SK-N-SH (cell line): ENCODE measurements at regions not wholly inside any gene's neighbourhood (a gene's known extent, or its start where the extent isn't known, plus 50 kb on each side); places are given as distances from the start of the nearest gene placed in this dataset.

Experiments used
- CTCF ChIA-PET: fragments of 300-600, 350-600 bp; formaldehyde crosslinking; extraction: SDS; loops from one replicate; lab custom pipeline; 2021; lab: Yijun Ruan, JAX
- POLR2A ChIA-PET: fragments of 350-600 bp; sonication (Branson Sonifier 250); formaldehyde crosslinking; extraction: SDS; loops from one replicate; lab custom pipeline; 2020; ENCODE audit warnings: antibody characterized with exemption, inconsistent platforms; lab: Yijun Ruan, JAX
- DNase-seq: peaks from one replicate; pipeline ENCODE4 v3.0.0; 2012
- H2AFZ ChIP-seq: fragments of 200-600 bp; sonication (generic); 2 replicates; pipeline ENCODE4 v1.8.1; 2016; ENCODE audit warnings: antibody characterized with exemption, mild to moderate bottlenecking, low read depth
- H3F3A ChIP-seq: fragments of 200-600 bp; sonication (generic); replicated peaks from 2 replicates; pipeline ENCODE3; 2016; ENCODE audit warnings: antibody characterized with exemption, mild to moderate bottlenecking; ENCODE audit not compliant: insufficient read depth
- H3K27ac ChIP-seq, 2 experiments: fragments of 200-500 bp in 1 of 2; fragments of 200-600 bp in 1 of 2; sonication (Bioruptor generic) in 1 of 2; sonication (generic), shearing (Covaris generic) in 1 of 2; 2 replicates each; pipeline versions ENCODE4 v1.5.1 to v1.6.1; 2014 to 2016; ENCODE audit warnings: low read depth in 2 of 2, inconsistent platforms in 1 of 2, low read length in 1 of 2, mild to moderate bottlenecking in 1 of 2, mixed read lengths in 1 of 2
- H3K27me3 ChIP-seq: fragments of 200-600 bp; sonication (generic), shearing (Covaris generic); 2 replicates; pipeline ENCODE4 v1.6.1; 2016; ENCODE audit warnings: mixed run types; ENCODE audit not compliant: insufficient read depth
- H3K36me3 ChIP-seq, 2 experiments: fragments of 200-500 bp in 1 of 2; fragments of 200-600 bp in 1 of 2; sonication (Bioruptor generic) in 1 of 2; sonication (generic) in 1 of 2; replicated peaks in 1 of 2; 2 replicates each; pipeline versions ENCODE3 to v1.5.1; 2014 to 2016; ENCODE audit warnings: low read length in 1 of 2, mild to moderate bottlenecking in 1 of 2; ENCODE audit not compliant: insufficient read depth in 2 of 2, control insufficient read depth in 1 of 2
- H3K4me1 ChIP-seq, 2 experiments: fragments of 200-500 bp in 1 of 2; fragments of 200-600 bp in 1 of 2; sonication (Bioruptor generic) in 1 of 2; sonication (generic), shearing (Covaris generic) in 1 of 2; 2 replicates each; pipeline versions ENCODE4 v1.5.1 to v1.6.1; 2014 to 2016; ENCODE audit warnings: low read depth in 1 of 2, low read length in 1 of 2, mixed run types in 1 of 2; ENCODE audit not compliant: insufficient read depth in 2 of 2, control insufficient read depth in 1 of 2
- H3K4me2 ChIP-seq: fragments of 200-600 bp; sonication (generic), shearing (Covaris generic); 2 replicates; pipeline ENCODE4 v1.6.1; 2017; ENCODE audit warnings: mixed run types
- H3K4me3 ChIP-seq, 2 experiments: fragments of 200-500 bp in 1 of 2; fragments of 200-600 bp in 1 of 2; sonication (Bioruptor generic) in 1 of 2; sonication (generic), shearing (Covaris generic) in 1 of 2; 2 replicates each; pipeline versions ENCODE4 v1.5.1 to v1.8.1; 2014 to 2016; ENCODE audit warnings: low read depth in 2 of 2, inconsistent platforms in 1 of 2, low read length in 1 of 2, mild to moderate bottlenecking in 1 of 2, mixed read lengths in 1 of 2, moderate library complexity in 1 of 2
- H3K79me2 ChIP-seq: fragments of 200-600 bp; sonication (generic); 2 replicates; pipeline ENCODE4 v1.8.1; 2017; ENCODE audit warnings: mild to moderate bottlenecking; ENCODE audit not compliant: insufficient read depth
- H3K9ac ChIP-seq: fragments of 200-600 bp; sonication (generic); 2 replicates; pipeline ENCODE4 v1.6.1; 2017; ENCODE audit warnings: mixed run types
- H3K9me2 ChIP-seq: fragments of 200-600 bp; sonication (generic); 2 replicates; pipeline ENCODE4 v1.6.1; 2017; ENCODE audit warnings: mixed run types
- H3K9me3 ChIP-seq: fragments of 200-600 bp; sonication (generic); 2 replicates; pipeline ENCODE4 v1.6.1; 2017; ENCODE audit warnings: mixed run types, mild to moderate bottlenecking, moderate library complexity
- H4K20me1 ChIP-seq: fragments of 200-600 bp; sonication (generic); 2 replicates; pipeline ENCODE4 v1.6.1; 2017; ENCODE audit warnings: mild to moderate bottlenecking, mixed run types; ENCODE audit not compliant: insufficient read depth
- CHD2 ChIP-seq: fragments of 150-350 bp; IDR thresholded peaks from 2 replicates; pipeline ENCODE4 v1.6.1; 2018; ENCODE audit warnings: low read length; ENCODE audit not compliant: partially characterized antibody
- CTCF ChIP-seq: fragments of 200-600 bp; sonication (generic); IDR thresholded peaks from 2 replicates; pipeline ENCODE4 v1.6.1; 2017; ENCODE audit warnings: antibody characterized with exemption, mild to moderate bottlenecking, moderate library complexity
- ELF1 ChIP-seq: IDR thresholded peaks from 2 replicates; pipeline ENCODE4 v1.4.0; 2012
- EZH2phosphoT487 ChIP-seq: fragments of 200-600 bp; sonication (generic); IDR thresholded peaks from 2 replicates; pipeline ENCODE4 v1.6.1; 2017; ENCODE audit warnings: low read depth, mixed run types, mild to moderate bottlenecking, antibody characterized with exemption, moderate library complexity, borderline replicate concordance
- FOXM1 ChIP-seq: IDR thresholded peaks from 2 replicates; pipeline ENCODE4 v1.4.0; 2012; ENCODE audit warnings: low read depth, mild to moderate bottlenecking
- IRF3 ChIP-seq: fragments of 150-350 bp; IDR thresholded peaks from 2 replicates; pipeline ENCODE4 v1.6.1; 2016; ENCODE audit warnings: mild to moderate bottlenecking, low read depth, low read length
- JUND ChIP-seq: IDR thresholded peaks from 2 replicates; pipeline ENCODE4 v1.4.0; 2012
- NRF1 ChIP-seq: IDR thresholded peaks from 2 replicates; pipeline ENCODE4 v1.6.1; 2012; ENCODE audit warnings: low read depth, mild to moderate bottlenecking, low read length
- POLR2AphosphoS5 ChIP-seq: IDR thresholded peaks from 2 replicates; pipeline ENCODE4 v1.6.1; 2012; ENCODE audit warnings: low read depth, low read length
- RAD21 ChIP-seq: IDR thresholded peaks from 2 replicates; pipeline ENCODE4 v1.6.1; 2012; ENCODE audit warnings: mild to moderate bottlenecking, low read length
- RXRA ChIP-seq: IDR thresholded peaks from 2 replicates; pipeline ENCODE4 v1.4.0; 2012; ENCODE audit warnings: low read depth, mild to moderate bottlenecking, borderline replicate concordance
- SIN3A ChIP-seq: IDR thresholded peaks from 2 replicates; pipeline ENCODE4 v1.6.1; 2012; ENCODE audit warnings: low read depth, mild to moderate bottlenecking, low read length, moderate library complexity, borderline replicate concordance
- SMC3 ChIP-seq: IDR thresholded peaks from 2 replicates; pipeline ENCODE4 v1.6.1; 2012; ENCODE audit warnings: low read depth, low read length, improper control_type of control experiment
- TCF12 ChIP-seq: IDR thresholded peaks from 2 replicates; pipeline ENCODE4 v1.4.0; 2012
- TEAD4 ChIP-seq: IDR thresholded peaks from 2 replicates; pipeline ENCODE4 v1.4.0; 2012; ENCODE audit warnings: mild to moderate bottlenecking, borderline replicate concordance; ENCODE audit not compliant: insufficient read depth
- YY1 ChIP-seq: IDR thresholded peaks from 2 replicates; pipeline ENCODE4 v1.4.0; 2012; ENCODE audit warnings: low read depth, mild to moderate bottlenecking
- WGBS: methylation state at CpG from one replicate; pipeline ENCODE4 v1.1.6; 2017; ENCODE audit warnings: low lambda C conversion rate; 5-methylcytosine and 5-hydroxymethylcytosine counted together
- TF ChIP-seq, protein P1 (sequence below): IDR thresholded peaks from 2 replicates; pipeline ENCODE4 v1.4.0; 2012; ENCODE audit warnings: low read depth, borderline replicate concordance
- TF ChIP-seq, protein P2 (sequence below): IDR thresholded peaks from 2 replicates; pipeline ENCODE4; 2012
- TF ChIP-seq, protein P3 (sequence below): IDR thresholded peaks from 2 replicates; pipeline ENCODE4 v1.6.1; 2012; ENCODE audit warnings: mild to moderate bottlenecking, low read depth, low read length, moderate library complexity

- TF ChIP-seq CTCF, result no peak
- TF ChIP-seq FOXM1, result no peak
- TF ChIP-seq YY1, result no peak
- TF ChIP-seq SIN3A, result no peak
- no peak for TF ChIP-seq NRF1
Observed at GRCh38 chr5:74966141-74967026, 86.0 kb downstream of the GCNT4 start (continued).

- 33% methylated on average over 3 of the region's 3 CpGs for WGBS
- H4K20me1 ChIP-seq, result no peaks in the 10 kb centered on the region
Observed at GRCh38 chr5:74963407-74963806, 89.0 kb downstream of the GCNT4 start.

More at GRCh38 chr5:74963407-74963806, 89.0 kb downstream of the GCNT4 start:
- ChIA-PET POLR2A (no interaction called here), CTCF (no interaction called here)
- H3K9ac ChIP-seq, result no peak overlapping the region
- TF ChIP-seq SIN3A (no peak), CHD2 (no peak), POLR2AphosphoS5 (no peak), EZH2phosphoT487 (no peak), TCF12 (no peak), SMC3 (no peak), RXRA (no peak), IRF3 (no peak), TEAD4 (no peak), NRF1 (no peak), RAD21 (no peak), JUND (no peak), ELF1 (no peak)
- TF ChIP-seq, protein P1, sequence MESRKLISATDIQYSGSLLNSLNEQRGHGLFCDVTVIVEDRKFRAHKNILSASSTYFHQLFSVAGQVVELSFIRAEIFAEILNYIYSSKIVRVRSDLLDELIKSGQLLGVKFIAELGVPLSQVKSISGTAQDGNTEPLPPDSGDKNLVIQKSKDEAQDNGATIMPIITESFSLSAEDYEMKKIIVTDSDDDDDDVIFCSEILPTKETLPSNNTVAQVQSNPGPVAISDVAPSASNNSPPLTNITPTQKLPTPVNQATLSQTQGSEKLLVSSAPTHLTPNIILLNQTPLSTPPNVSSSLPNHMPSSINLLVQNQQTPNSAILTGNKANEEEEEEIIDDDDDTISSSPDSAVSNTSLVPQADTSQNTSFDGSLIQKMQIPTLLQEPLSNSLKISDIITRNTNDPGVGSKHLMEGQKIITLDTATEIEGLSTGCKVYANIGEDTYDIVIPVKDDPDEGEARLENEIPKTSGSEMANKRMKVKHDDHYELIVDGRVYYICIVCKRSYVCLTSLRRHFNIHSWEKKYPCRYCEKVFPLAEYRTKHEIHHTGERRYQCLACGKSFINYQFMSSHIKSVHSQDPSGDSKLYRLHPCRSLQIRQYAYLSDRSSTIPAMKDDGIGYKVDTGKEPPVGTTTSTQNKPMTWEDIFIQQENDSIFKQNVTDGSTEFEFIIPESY, result no peak
- TF ChIP-seq, protein P2, sequence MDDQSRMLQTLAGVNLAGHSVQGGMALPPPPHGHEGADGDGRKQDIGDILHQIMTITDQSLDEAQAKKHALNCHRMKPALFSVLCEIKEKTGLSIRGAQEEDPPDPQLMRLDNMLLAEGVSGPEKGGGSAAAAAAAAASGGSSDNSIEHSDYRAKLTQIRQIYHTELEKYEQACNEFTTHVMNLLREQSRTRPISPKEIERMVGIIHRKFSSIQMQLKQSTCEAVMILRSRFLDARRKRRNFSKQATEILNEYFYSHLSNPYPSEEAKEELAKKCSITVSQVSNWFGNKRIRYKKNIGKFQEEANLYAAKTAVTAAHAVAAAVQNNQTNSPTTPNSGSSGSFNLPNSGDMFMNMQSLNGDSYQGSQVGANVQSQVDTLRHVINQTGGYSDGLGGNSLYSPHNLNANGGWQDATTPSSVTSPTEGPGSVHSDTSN, result no peak
- TF ChIP-seq, protein P3, sequence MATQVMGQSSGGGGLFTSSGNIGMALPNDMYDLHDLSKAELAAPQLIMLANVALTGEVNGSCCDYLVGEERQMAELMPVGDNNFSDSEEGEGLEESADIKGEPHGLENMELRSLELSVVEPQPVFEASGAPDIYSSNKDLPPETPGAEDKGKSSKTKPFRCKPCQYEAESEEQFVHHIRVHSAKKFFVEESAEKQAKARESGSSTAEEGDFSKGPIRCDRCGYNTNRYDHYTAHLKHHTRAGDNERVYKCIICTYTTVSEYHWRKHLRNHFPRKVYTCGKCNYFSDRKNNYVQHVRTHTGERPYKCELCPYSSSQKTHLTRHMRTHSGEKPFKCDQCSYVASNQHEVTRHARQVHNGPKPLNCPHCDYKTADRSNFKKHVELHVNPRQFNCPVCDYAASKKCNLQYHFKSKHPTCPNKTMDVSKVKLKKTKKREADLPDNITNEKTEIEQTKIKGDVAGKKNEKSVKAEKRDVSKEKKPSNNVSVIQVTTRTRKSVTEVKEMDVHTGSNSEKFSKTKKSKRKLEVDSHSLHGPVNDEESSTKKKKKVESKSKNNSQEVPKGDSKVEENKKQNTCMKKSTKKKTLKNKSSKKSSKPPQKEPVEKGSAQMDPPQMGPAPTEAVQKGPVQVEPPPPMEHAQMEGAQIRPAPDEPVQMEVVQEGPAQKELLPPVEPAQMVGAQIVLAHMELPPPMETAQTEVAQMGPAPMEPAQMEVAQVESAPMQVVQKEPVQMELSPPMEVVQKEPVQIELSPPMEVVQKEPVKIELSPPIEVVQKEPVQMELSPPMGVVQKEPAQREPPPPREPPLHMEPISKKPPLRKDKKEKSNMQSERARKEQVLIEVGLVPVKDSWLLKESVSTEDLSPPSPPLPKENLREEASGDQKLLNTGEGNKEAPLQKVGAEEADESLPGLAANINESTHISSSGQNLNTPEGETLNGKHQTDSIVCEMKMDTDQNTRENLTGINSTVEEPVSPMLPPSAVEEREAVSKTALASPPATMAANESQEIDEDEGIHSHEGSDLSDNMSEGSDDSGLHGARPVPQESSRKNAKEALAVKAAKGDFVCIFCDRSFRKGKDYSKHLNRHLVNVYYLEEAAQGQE, result no peak
- no peak overlapping the region for H3K27ac ChIP-seq
- no peaks in the 10 kb centered on the region for H3K9me3 ChIP-seq
- no peak overlapping the region for H3K4me3 ChIP-seq
- no peaks in the 10 kb centered on the region for H3K9me2 ChIP-seq
- no peaks in the 10 kb centered on the region for H3K79me2 ChIP-seq
- H3K4me1 ChIP-seq, result no peaks in the 10 kb centered on the region
- no peaks in the 10 kb centered on the region for H3F3A ChIP-seq
- no peaks in the 10 kb centered on the region for H3K36me3 ChIP-seq
- no peaks in the 10 kb centered on the region for H3K27me3 ChIP-seq
- H2AFZ ChIP-seq, result no peak overlapping the region
- no peak for DNase-seq
- no peak overlapping the region for H3K4me2 ChIP-seq
